HG03108 (cell line): ENCODE measurements at regions not wholly inside any gene's neighbourhood (a gene's known extent, or its start where the extent isn't known, plus 50 kb on each side); places are given as distances from the start of the nearest gene placed in this dataset.

Experiments
- ATAC-seq: cut with Tn5 transposase; IDR thresholded peaks from one replicate; pipeline ENCODE4 v1.9.1; 2021; ENCODE audit warnings: moderate library complexity; ENCODE audit not compliant: unreplicated experiment

DNA sequence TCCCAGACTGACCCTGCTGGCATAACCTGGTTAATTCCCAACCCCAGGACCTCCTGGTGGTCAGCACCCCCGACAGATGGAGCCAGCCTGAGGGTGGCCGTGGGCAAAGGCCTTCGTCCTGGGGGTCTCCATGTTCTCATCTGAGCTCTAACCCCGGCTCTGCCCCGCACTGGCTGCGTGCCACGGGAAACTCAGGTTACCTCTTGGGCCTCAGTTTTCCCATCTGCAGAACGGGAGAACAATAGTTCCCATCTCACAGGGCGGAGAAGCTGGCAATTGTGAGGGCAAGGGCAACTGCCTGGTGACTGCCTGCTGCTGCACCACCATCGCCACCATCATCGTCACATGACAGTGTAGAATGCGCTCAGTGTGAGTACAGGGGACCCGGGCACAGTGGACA is 77.9 kb downstream of the RFLNA start:
- no peak for ATAC-seq

DNA sequence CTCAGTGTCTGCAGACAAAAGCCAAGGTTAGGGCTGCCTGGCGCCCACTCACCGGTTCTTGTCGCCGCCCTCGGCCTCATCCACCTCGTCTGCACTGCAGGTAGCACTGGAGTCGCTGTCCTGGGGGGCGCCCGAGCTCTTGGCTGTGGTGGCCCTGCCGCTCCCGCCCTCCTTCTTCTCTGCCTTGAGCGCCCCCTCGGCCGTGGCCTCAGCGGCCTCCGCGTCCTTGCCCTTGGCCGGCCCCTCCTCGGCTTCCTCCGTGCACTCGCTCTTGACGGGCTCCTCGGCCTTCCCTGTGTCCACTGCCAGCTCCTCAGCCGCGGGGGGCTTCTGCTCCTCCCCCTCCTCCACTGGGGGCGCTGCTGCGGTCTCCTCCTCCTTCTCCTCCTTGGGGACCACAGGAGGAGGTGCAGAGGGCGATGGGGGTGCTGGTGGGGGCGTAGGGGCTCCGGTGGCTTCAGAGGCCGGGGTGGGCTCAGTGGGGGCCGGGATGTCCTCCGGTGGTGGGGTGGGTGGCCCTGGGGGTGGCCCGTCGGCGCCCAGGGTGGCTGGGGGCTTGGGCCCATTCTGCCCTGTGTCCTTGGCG is 77.2 kb downstream of the RFLNA start:
- no peak for ATAC-seq

DNA sequence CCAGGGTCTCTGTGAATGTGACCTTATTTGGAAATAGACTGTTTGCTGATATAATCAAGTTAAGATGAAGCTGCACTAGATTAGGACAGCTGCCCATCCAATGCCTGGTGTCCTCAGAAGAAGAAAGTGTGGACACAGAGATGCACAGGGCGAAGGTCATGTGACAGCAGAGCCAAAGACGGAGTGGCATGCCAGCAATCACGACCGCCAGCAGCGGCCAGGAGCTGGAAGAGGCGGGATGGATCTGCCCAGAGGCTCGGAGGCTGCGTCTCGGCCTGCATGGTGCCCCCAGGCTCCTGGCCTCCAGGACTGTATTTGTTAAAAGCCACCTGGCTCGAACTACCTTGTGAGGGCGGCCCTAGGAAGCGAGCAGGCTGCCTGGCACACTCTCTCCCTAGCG is 76.5 kb downstream of the RFLNA start:
- no peak for ATAC-seq

DNA sequence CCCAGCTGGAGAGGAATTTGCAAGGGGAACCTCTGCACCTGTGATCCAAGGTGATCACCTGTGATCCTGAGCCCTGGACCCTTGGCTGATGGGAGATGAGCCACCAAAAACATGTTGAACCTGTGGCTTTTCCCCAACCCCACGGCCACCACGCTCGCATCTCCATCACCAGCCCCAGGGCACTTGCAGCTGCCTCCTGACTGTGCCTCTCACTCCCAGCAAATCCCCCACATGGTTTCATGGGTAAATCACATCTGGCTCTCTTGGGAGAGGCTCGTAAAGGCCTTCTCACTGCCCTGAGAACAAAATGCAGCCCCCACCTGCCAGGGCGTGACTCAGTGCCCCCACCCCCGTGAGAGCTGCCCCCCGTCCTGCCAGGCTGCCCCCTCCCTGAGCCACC is 76.0 kb downstream of the RFLNA start:
- no peak for ATAC-seq

DNA sequence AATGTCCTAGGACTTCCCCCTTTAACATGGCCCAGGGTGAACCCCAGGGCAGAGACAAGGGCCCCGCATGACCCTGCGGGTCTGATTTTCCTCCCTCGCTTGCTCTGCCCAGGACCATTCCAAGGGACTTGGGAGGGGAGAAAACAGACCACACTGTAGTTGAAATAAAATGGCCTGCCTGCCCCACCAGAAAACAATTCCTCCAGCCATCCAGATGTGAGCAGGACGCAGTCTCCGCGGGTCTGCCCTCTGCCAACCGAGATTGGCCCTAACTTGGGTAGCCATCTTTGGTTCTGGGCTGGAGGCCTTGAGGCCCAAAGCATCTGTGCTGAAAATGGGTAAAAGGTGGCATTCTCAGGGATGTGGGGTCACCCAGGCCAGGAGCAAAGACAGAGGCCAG is 75.5 kb downstream of the RFLNA start:
- no peak for ATAC-seq

DNA sequence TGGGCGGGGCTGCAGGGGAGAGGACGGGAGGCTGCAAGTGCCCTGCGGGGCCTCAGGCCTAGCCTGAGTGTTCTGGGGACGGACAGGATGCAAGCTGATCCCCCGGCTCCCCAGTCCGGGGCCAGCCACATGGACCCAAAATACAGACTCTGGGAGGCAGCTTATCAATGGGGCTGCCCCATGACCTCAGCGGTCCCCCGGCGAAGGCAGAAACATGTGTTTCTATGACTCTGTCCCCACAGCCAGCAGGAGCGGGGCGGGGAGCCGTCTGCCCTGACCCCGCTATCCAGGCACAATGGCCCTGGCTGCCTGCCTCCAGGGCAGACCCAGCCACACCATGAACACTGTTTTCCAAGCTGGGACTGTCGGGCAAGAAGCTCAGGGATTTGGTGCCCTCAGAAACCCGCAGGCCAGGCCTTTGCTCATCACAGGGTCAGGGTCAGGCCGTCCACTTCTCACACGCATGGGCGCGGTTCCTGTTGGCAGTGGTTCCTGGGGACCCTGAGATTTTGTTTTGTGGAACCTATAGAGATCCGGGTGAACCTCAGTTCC is 75.0 kb downstream of the RFLNA start:
- ATAC-seq: no peak

DNA sequence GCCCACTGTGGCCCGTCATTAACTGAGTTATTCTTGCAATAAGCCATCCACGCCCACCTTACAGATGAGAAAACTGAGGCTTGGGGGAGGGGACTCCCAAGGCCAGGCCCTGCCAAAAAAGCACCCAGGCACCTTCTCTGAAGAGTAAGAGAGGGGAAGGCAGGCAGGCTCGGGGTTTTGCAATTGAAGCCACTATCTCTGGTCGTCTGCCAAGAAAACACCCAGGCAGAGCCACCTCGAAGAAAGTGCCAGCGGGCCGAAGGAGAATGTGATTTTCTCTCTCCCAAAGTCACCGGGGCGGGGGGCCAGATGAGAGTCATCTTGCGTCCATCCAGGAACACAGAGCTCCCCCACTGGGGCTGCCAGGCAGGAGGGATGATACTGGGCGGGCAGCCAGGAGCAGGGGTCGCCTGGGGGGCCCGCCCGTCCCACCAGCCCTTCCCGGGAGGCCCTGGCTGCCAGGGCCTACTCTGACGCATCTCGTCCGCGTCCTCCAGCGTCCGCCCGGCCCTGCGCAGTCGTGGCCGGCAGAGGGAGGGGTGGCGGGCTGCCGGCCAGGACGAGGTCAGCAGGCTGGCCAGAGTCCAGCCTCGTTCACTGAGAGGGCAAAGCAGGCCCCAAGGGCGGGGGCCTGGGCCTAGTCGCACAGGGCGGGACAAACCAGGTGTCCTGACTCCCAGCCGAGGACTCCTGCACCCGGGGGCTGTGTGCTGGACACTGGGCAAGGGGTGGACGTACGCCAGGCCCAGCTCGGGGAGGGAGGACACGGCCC is 74.3 kb downstream of the RFLNA start:
- ATAC-seq: no peak

DNA sequence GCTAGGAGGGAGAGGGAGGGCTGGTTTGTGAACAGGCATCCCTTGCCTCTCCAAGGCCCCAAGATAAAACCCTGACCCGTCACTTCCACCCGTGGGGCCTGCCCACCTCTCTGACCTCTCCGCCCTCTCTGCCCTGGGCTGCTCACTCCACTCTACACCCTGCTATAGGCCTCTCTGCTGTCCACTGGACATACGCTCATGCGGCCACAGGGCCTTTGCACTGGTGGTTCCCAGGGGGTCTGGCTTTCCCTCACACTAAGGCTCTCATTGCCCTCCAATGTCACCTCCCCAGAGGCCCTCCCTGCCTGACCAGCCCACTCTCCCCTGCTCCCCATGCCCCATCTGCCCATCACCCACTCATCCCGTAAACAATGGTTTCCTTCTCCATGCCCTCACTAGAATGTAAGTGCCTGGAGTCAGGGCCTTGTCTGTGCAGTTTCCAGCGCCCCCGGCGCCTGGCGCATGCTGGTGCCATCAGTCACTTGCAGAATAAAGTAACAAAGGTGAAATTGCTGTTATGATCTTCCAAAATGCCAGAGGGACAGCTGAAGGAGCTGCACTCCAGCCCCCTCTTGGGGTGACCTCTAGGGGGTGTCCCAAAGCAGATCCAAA is 73.6 kb downstream of the RFLNA start:
- ATAC-seq: no peak

DNA sequence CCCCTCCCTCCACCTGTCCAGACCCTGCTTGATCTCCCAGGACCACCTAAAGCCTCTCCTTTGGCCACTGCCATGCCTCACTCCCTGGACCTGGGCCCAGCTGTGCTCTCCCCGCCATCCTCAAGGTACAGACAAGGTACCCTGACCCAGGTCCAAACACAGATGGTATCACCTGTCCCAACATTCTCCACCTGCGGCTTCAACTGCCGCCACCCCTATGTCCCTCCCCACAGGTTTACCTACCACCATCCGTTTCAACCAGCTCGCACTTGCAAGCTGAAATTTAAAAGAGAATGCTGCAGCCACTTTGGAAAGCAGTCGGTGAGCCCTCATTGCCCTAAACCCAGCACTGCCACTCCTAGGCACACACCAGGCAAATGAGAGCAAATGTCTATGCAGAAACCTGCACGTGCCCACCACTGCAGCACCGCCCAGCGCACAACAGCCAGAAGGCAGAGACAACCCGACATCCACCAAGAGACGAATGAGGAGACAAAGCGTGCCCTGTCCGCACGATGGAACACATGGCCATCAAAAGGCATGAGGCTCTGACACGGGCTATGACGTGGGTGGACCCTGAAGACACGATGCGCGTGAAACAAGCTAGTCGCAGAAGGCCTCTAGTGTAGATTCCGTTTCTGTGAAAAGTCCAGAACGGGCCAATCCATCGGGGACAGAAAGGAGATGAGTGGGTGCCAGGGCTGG is 71.0 kb downstream of the RFLNA start:
- ATAC-seq: no peak
